OCI-LY7 (cell line): ENCODE measurements at regions not wholly inside any gene's neighbourhood (a gene's known extent, or its start where the extent isn't known, plus 50 kb on each side); places are given as distances from the start of the nearest gene placed in this dataset.

Experiments
- BruUV-seq: library from RNA; stranded (reverse); fragments of 400-500 nt; replicated peaks from 2 replicates; lab custom pipeline; 2021; lab: Mats Ljungman, UMichigan
- CTCF ChIA-PET: fragments of 300-600 bp; sonication (Branson Sonifier 250); formaldehyde crosslinking; loops from one replicate; lab custom pipeline; 2022; ENCODE audit warnings: antibody characterized with exemption; ENCODE audit not compliant: unreplicated experiment; lab: Charles Lee
- POLR2A ChIA-PET: fragments of 300-600 bp; sonication (Branson Sonifier 250); formaldehyde crosslinking; loops from one replicate; lab custom pipeline; 2022; ENCODE audit warnings: antibody characterized with exemption; lab: Charles Lee
- DNase-seq: peaks from one replicate; pipeline ENCODE4 v3.0.0-alpha.2; 2015; ENCODE audit warnings: low spot score
- H2AFZ ChIP-seq: fragments of 200-600 bp; sonication (generic), shearing (Covaris generic); 2 replicates; pipeline ENCODE4 v1.6.1; 2014; ENCODE audit warnings: mild to moderate bottlenecking, antibody characterized with exemption, low read length, moderate library complexity
- H3K27ac ChIP-seq: fragments of 200-600 bp; sonication (generic); 2 replicates; pipeline ENCODE4 v1.5.1; 2014; ENCODE audit warnings: mixed run types, low read depth, mild to moderate bottlenecking, moderate library complexity, low read length, inconsistent platforms; ENCODE audit not compliant: poor library complexity, severe bottlenecking
- H3K36me3 ChIP-seq: fragments of 200-600 bp; sonication (generic); 2 replicates; pipeline ENCODE4 v1.6.1; 2014; ENCODE audit warnings: mild to moderate bottlenecking, antibody characterized with exemption, low read length, moderate library complexity, mixed read lengths; ENCODE audit not compliant: insufficient read depth
- H3K4me1 ChIP-seq: fragments of 200-600 bp; sonication (generic); 2 replicates; pipeline ENCODE4 v1.5.1; 2014; ENCODE audit warnings: mild to moderate bottlenecking, low read length; ENCODE audit not compliant: insufficient read depth, poor library complexity, severe bottlenecking
- H3K4me2 ChIP-seq: fragments of 200-600 bp; sonication (generic); 2 replicates; pipeline ENCODE4 v1.6.1; 2014; ENCODE audit warnings: mild to moderate bottlenecking, low read length
- H3K4me3 ChIP-seq: fragments of 200-600 bp; sonication (generic); 2 replicates; pipeline ENCODE4 v1.5.1; 2014; ENCODE audit warnings: mild to moderate bottlenecking, low read depth, low read length; ENCODE audit not compliant: poor library complexity, severe bottlenecking
- H3K79me2 ChIP-seq: fragments of 200-600 bp; sonication (generic); 2 replicates; pipeline ENCODE4 v1.6.1; 2016; ENCODE audit warnings: low read depth, mild to moderate bottlenecking, low read length, moderate library complexity, mixed read lengths; ENCODE audit not compliant: insufficient read depth
- H3K9me2 ChIP-seq: fragments of 200-600 bp; sonication (generic); 2 replicates; pipeline ENCODE4 v1.6.1; 2016; ENCODE audit warnings: mild to moderate bottlenecking, low read length, mixed read lengths; ENCODE audit not compliant: insufficient read depth
- H3K9me3 ChIP-seq: fragments of 200-600 bp; sonication (generic); 2 replicates; pipeline ENCODE4 v1.6.1; 2014; ENCODE audit warnings: mild to moderate bottlenecking, mixed run types, low read length, mixed read lengths
- H4K20me1 ChIP-seq: fragments of 200-600 bp; sonication (generic); 2 replicates; pipeline ENCODE4 v1.6.1; 2014; ENCODE audit warnings: mild to moderate bottlenecking, antibody characterized with exemption, low read length, moderate library complexity, mixed read lengths; ENCODE audit not compliant: insufficient read depth
- CTCF ChIP-seq: fragments of 200-600 bp; sonication (generic); conservative IDR thresholded peaks from 2 replicates; pipeline ENCODE4 v1.5.1; 2014; ENCODE audit warnings: mild to moderate bottlenecking, antibody characterized with exemption, low read length, moderate library complexity, mixed read lengths
- EZH2phosphoT487 ChIP-seq: fragments of 200-600 bp; sonication (generic); IDR thresholded peaks from 2 replicates; pipeline ENCODE4 v1.6.1; 2018; ENCODE audit warnings: low read depth, borderline replicate concordance, mild to moderate bottlenecking, mixed run types, antibody characterized with exemption, low read length, moderate library complexity, mixed read lengths
- intact Hi-C: fragments of 100-400 bp; cut with micrococcal nuclease; formaldehyde crosslinking; loops from one replicate; pipeline ENCODE4 v1.10.0; 2022; ENCODE audit not compliant: unreplicated experiment

GRCh38 chr6:100259865-100260264 lies 204.9 kb downstream of the SIM1 start:
- H3K4me2 ChIP-seq = no peak overlapping the region
- DNase-seq = no peak
- H3K79me2 ChIP-seq = no peaks in the 10 kb centered on the region
- H3K4me3 ChIP-seq = no peak overlapping the region
- TF ChIP-seq CTCF (no peak), EZH2phosphoT487 (no peak)
- no TSS peak for BruUV-seq
- no peaks in the 10 kb centered on the region for H3K9me2 ChIP-seq
- no peaks in the 10 kb centered on the region for H3K9me3 ChIP-seq
- ChIA-PET POLR2A (no interaction called here), CTCF (no interaction called here)
- no peak overlapping the region for H3K27ac ChIP-seq
- no peak overlapping the region for H2AFZ ChIP-seq
- H3K36me3 ChIP-seq = no peaks in the 10 kb centered on the region
- intact Hi-C loops = no loop called here
- no peaks in the 10 kb centered on the region for H4K20me1 ChIP-seq
- H3K4me1 ChIP-seq = no peaks in the 10 kb centered on the region

GRCh38 chr6:100258752-100259151 lies 206.0 kb downstream of the SIM1 start:
- CTCF ChIA-PET = no interaction called here

More at GRCh38 chr6:100258752-100259151, 206.0 kb downstream of the SIM1 start:
- no peak overlapping the region for H2AFZ ChIP-seq
- H3K4me1 ChIP-seq = no peaks in the 10 kb centered on the region
- H3K4me2 ChIP-seq = no peak overlapping the region
- no peaks in the 10 kb centered on the region for H3K9me2 ChIP-seq
- H3K4me3 ChIP-seq = no peak overlapping the region
- no peak overlapping the region for H3K27ac ChIP-seq
- H3K9me3 ChIP-seq = no peaks in the 10 kb centered on the region
- DNase-seq = no peak
- H3K36me3 ChIP-seq = no peaks in the 10 kb centered on the region
- H3K79me2 ChIP-seq = no peaks in the 10 kb centered on the region
- BruUV-seq = no TSS peak
- intact Hi-C loops = no loop called here
- TF ChIP-seq CTCF (no peak), EZH2phosphoT487 (no peak)
- H4K20me1 ChIP-seq = no peaks in the 10 kb centered on the region
- POLR2A ChIA-PET = no interaction called here
